Femur (tissue), 1 donor: ENCODE measurements at regions not wholly inside any gene's neighbourhood (a gene's known extent, or its start where the extent isn't known, plus 50 kb on each side); places are given as distances from the start of the nearest gene placed in this dataset.

Source experiments
- DNase-seq: peaks from one replicate; pipeline ENCODE4 v3.0.0-alpha.2; 2017

DNA sequence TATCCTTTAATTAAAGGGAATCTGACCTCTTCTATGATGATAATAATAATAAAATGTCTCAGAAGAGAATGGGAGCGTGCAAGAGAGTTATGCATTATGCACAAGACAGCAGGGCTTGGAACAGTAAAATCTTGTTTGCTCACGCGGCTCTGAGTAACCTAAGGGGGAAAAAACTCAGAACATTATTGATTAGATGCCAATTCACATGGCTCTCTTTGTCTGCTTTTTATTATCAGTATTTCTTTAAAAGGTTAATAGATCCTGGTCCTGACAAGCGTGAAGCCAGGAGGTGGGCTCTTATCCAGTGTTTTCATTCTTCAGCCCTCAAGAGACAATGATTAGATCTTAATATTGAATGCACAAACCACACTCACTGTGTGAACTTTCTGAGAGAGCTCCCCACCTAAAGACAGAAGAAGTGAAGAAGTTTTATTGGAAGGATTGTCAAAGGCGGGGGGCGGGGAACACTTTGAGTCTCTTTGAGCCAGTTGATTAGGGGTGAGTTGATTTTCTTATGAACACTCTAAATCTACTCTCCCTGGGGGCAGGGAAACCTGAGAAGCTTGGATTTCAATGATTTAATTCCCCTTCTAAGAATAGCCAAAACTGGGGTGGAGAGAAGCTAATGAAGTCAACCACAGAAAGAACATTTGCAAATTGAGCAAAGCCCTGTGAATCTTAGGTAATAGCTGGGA, 127.5 kb upstream of the CTAGE1 start:
- no peak for DNase-seq

DNA sequence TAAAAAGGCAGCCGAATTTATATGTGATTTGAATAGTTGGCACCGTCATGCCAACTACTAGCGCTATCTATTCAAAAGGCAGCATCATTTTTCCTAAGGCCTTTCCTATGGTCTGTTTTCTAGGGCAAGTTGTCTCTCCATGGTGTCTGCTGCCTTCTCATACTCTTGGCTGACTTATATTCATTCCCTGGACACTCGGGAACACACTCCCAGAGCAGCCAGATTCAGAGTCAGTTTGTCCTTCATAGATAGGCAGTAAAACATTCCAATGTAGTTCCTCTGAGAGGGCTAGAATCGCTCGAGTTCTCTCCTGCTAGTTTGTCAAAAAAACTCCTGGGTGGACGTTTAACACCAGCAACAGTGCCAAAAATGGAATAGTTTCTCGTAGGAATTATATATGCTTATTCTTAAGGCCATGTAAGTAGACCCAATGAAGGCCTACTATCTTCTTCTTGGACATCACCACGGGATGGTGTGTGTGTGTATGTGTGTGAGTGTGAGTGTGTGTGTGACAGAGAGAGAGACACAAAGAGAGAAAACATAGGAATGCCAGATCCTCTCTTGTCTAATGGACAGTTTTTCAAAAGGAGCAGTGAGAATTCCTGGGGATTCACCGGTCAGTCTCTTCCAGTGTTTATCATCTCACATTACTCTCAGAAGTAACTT, 129.3 kb upstream of the CTAGE1 start:
- no peak for DNase-seq

DNA sequence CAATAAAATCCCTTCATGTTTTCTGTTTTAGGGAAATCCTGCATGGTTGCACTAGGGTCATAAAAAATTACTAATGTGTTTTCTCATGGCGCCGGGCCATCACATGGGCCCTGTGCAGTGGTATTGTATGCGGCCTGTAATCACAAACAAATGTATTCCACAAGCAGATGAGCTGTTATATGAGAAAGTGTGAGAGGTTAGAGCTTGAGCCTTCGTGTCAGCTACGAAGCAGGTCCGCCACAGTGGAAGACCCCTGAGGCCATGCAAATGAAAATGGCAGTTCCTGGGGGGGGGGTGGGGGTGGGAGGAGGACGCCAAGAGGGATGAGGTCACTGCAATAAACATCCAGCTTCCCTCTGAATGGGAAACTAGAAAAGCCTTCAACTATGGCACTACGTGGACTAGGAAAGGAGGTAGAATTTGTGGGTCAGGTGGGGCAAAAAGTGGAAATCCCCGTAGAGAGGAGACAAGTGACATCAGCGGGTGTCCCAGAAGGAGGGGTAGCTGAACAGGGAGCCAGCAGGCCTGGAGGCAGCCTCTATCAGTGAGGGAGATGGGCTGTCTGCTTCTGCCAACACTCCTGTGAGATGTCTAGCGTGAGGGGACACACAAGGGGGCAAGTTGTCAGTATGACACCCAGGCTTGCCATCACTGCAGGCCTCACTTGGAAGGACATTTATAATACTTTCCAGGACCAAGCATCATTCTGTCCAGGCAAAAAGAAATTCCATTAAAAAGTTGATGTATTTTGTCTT, 130.3 kb upstream of the CTAGE1 start:
- DNase-seq, result peak; percentile 67

DNA sequence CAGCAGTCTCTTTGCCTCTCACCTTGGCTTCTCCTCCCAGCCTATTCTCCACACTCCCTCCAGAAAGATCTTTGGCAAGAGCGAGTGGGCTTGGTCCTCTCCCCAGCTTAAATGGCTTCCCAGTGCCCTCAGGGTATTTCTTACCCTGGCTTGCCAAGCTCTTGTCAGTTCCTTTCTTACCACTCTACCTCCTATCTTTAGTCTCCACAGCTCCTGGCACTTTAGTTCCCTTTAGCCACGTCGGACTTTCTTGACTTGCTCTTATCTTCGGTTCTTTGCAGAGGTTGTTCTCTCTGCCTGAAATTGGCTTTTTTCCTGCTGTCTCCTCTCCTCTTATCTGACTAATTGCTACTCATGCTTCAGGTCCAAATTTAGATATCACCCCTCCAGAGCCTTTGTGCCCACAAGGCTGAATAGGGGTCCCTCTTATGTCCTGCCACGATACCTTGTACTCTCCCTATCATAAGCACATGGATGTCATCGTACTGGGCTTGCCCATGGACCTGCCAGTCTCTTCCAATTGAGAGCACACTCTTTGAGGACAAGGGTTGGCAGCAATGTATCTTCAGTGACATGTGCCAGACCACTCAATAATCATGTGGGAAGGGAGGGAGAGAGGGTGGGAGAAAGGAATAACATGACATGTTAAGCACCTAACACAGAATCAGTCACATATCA, 131.7 kb upstream of the CTAGE1 start:
- no peak for DNase-seq

DNA sequence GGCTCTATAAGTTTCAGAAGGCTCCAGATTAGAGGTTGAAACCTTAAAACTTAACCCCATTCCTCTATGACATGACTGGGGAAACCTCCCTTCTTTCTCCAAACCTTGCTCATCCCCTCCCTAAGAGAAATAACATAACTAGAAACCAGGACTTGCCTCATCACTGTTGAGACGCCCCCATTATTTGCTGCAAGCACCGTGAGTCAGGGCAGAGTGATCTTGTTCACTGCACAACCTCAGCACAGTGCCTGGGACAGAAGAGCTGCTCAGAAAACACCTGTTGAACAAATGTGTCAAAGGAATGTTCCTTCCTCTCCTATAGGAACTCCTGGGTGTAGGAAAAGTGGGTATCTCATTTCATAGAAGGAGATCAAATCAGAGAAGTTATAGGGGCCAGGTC, 132.7 kb upstream of the CTAGE1 start:
- DNase-seq, result no peak

DNA sequence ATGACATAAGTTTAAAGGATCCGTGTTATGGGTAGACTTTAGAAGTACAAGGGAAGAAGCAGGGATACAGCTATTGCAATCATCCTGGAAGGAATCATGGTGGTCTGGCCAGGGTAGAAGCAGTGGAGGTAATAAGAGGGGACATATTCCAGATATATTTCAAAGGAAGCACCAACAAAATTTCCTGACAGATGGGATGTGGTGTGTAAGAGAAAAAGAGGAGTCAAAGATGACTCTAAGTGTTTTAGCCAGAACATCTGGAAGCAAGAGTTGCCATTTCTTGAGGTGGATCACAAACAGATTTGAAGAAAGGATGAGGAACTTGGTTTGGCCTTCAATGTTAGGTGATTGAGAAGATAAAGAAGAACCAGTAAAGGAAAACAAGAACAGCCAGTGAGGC, 133.1 kb upstream of the CTAGE1 start:
- DNase-seq, result no peak

DNA sequence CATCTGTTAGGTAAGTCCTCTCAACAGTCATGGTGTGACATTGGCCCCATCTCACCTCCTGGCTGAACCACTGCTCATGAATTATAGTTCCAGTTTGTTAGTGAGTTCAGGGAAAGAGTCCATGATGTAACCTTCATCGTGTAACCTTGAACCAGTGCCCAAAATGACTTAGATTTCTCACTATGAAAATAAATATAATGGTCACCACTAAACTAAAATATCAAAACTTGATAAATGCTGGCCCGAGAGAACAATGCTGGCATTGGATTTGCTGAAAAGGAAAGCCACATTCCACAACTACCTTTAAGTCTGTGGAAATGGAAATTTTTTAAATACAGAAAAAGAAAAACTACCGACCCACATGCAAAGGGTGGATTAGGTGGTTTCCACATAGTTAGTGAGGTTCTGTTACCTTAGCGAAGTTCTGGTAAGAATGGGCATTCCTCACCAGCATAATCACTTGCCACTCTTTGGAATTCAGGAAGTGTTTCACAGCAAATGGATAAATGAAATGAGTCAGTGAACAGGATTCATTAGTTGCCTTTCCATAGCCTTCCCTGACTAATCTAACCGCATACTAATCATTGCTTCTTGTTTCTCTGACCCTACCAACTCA, 133.9 kb upstream of the CTAGE1 start:
- no peak for DNase-seq

DNA sequence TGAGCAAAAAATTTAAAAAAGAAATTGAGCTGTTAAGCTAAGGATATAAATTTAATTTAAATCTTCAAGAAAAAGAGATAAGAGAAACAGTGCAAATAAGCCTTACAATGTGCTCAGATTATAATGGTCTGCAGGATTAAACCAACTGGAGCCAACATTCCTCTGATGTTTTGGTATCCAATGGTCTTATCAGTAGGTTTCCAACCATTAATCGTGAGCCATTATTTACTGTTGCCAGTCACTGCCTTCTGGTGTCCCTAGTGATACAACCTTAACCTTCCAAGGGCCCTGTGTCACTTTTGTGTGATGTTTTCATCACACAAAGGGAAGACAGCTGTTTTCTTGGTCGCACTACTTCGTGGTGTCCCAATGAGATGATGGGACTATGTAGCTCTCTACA, 134.5 kb upstream of the CTAGE1 start:
- DNase-seq, result no peak

DNA sequence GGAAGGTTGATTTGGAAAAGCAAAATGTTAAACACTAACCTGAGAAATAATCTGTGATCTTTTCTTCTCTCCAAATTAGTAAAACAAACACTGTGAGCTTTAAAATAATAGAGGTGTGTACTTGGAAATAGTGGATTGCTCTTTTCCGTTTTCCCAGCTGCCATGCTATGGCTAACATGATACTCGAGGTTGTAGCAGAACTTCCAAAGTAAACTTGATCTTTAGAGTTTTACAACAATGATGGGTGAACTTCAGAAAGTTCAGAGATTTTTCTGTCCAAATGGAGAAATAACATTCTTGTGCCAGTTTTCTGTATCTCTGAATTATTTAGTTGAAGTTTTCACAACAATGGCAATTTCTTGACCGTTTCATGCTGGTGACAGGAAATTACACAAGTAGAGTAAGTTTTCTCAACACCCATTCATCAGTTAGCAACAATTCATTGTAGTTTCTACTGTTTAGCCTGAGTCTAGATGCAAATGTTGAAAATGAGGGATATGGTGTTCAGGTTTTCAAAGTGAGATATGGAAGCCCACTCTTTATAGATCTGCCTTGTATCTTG, 135.3 kb upstream of the CTAGE1 start:
- DNase-seq, result no peak

DNA sequence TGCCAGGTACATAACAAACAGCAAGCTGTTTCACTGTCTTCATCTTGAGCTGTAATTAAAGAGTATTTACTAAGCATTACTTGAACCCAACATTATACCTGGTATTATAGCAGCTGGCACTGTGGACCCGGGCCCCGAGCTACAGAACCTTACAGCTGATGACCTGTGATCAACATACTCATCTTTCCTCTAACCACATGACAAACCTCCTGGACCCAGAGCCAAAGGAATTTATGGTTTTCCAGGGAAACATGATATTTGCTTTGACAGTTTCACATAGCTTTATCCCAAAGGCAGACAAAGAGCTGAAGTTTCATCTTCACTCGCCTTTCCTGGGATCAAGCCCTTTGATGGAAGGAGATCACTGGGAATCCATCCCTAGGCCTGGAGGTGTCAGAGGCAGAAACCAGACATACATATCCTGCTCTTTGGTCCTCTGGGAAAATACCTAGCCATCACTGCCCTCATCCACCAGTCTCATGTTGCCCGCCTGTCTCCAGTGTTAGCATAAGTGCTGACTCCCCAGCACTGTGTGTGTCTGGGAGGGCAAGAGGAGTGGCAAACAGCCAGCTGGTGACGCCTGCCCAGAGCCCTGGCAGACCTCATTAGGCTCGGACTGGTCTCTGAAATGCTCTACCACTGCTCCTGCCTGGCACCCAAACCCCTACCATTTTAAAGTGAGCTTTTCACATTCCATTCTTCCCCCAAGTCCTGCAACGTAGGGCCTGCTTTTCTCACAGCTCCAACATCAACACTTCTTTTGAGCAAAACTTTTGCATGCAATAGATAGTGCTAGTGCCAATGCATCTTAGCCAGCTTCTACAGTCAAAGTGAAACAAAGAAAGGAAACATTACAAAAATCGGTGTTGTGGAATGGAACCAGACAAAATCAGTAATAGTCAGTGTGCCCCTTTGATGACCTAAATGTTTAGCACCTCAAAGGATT, 138.8 kb upstream of the CTAGE1 start:
- no peak for DNase-seq

DNA sequence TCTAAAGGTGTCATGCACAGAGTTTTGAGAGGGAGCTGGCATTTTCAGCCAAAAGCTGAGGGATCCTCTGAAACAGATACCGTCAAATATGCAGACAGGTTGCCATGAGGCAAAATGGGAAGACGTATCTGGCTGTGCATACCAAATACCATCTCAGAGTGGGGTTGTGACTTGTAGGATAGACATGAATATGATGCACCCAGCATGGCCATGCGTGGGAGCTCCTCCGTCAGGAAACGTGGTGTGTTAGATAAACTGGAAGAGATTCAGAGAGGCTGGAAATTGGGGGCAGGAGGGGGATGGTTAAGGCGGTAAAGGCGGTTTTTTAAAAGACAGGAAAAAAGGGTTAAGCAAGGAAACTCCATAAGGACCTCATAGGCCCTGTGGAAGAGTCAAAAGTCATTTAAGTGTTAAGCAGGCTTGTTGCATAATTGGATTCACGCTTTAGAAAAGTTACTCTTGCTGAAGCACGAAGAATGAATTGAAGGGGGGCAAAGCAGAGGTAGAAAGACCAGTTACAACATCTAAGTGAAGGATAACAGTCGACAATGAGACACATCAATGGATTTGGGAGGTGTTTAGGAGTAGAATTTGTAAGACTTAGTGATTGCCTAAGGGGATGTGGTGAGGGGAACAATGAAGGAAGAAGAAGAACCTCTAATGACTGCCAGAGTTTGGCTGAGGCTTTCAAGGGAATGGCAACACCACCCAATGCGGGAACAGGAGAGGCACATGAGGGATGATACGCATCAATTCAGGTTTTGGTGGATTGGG, 139.6 kb upstream of the CTAGE1 start:
- no peak for DNase-seq

DNA sequence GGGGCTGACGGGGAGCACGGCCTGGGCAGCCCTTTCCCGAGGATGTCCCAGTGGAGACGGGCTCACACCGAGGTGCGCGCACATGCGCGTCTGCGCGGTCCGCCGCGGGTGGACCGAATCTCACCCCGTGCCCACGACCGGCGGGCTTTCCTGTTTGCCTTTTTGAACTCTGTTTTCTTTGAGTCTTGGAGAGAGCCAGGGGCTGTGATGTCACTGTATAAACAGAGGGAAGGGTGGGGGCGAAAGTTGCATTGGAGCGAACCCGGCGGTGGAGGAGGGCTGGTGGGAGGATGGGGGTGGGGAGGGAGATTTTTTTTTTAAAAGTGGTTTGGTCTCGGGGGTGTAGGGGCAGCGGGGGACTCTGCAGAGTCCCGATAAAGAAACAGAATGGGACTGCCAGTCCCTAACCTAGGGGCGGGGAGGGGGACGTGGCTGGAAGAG, 141.2 kb upstream of the CTAGE1 start:
- peak; percentile 47 for DNase-seq

DNA sequence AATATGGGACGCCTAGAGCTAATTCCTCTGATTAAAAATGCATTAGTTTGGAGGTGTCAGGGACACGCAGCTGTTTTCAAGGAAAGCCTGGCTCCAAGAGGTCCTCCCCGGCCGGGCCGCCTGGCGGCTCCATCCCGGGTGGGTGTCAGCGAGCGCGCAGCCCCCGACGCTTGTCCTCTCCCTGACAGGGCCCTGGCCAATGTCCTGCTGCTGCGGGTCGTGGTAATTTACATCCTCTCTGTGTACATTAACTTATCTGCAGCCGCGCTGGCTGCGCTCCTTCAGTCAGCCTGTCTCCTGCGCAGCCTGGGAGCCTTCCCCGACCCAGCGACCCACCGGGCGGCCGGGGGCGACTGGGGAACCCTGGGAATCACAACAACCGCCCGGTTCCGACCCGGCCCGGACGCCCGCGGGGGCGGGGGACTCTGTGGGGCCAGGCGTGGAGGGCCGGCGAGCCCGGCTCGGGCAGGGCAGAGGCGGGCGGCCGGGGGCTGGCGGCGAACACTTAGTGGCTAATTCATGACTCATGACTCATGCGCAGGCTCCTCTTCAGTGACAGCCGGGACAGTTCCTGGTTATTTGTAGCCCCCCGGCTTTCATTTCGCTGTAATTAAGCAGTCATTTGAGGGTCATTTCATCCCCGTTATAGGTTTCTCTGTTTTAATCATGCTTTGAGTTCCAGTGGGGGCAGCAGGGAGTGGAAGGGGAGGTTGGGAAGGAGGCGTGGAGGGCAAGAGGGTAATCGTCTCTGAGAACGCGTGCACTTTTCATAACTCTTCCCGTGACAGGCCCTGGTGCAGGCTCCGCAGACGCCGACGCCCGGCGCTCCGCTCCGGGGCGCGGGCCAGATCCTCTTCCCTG, 141.9 kb upstream of the CTAGE1 start:
- DNase-seq, result peak; percentile 54

DNA sequence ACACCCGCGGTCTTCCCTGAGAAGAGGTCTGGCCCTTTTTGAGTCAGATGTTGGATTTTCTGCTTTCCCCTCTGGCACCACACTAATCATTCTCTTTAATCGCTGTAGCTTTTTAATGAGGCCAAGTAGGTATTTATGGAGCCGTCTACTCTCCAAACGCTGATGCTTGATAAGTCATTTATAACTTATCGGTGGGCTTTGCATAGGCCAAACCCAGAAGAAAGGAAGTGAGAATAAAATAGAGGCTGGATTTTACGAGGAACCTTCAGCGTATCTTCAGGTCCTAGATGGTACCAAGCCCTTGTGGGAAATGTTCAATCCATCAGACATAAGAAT, 142.5 kb upstream of the CTAGE1 start:
- DNase-seq, result no peak

DNA sequence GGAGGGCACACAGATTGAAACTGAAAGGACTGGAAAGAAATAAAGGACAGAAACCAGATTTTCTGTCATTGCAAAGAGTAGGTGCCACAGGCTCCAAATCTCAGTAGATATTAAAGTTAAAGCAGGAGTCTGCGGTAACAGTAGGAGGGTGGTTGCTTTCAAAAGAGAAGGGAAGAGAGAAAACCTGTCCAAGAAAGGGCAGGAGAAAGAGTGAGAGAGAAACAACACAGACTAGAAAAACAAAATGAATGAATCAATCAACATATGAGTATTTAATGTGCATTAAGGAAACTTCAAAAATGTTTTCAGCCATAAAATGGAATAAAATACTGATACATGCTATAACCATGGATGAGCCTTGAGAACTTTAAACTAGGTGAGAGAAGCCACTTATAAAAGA, 143.1 kb upstream of the CTAGE1 start:
- DNase-seq, result no peak

DNA sequence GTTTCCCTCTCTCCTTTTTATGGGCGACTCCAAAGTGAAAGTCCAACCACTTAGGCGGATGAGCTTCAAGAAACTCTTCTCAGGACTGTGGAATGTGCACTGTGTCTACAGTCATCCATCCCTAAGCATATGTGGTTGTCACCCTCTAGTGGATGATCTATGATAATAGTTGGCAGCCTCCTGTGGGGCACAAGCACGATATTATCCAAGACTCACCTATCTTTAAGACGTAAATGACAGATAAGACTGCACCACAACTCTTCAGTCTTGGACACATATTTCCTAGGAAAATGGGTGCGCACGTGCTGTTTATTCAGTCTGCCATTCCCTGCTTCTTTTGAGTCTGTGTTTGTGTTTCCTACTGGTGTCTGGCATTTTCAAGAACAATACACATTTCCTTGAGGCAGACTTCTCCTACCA, 145.5 kb upstream of the CTAGE1 start:
- DNase-seq, result peak; percentile 47

DNA sequence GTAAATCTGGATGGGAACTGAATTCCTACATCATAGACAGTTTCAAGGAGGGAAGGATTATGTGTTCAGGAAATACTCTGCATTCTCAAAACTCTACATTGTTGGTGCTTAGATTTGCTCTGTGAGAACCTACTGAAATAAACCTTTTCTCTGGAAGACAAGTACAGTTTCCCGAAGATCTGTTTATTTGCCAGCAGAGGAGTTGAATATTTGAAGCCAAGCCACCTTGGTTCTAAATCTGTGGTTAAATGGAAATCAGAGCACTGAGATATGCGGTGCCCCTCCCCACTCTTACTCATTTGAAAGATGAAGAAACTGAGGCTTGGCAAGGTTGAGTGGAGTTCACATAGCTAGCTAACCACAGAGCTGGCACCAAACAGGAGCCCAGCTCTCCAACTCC, 146.3 kb upstream of the CTAGE1 start:
- no peak for DNase-seq

DNA sequence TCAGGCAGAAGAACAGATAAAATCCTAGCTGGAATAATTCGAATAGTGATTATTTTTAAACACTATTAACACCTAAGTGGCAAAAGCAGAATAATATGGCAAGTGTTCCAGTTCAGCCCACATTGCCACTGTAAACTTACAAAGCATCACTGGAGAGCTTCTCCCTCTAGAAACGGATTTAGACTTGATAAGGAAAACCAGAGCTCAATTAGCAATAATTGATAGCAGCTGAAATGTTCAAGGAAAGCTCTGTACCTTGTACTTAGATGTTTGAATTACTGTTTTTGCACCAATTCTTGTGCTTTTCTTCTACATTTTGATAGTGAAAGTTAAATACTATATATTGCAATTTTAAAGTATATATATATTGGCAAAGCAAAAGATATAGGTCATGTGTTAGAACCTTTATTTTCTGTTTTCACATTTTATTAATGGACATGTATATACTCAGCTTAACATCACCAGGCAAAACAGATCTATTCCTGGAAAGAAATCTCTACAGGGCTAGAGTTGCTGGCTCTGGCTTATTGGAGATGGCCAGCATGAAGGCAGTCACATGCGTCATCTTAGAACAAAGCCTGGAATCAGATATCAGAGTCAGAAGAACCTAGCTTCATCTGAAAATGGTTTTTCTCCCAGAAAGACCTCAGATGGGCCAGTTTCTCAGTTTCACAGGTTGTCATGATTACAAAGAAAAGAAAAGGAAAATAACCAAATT, 149.1 kb upstream of the CTAGE1 start:
- no peak for DNase-seq

DNA sequence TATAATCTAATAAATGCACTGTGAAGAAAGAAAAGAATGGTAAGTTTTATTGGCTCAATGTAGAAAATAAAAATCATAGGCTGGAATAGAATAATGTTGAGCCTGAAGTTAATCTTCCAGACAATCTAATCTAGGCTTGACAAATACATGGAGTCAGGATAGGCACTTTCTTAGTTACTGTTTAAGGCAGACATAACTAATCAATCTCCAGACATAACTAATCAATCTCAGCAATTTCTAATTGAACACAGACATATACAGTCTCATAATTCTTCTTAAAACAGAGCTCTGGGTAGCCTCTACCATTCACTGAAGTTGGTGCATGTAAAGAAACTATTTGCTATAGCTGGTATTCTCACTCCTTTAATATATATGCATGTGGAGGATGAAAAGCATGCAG, 150.1 kb upstream of the CTAGE1 start:
- no peak for DNase-seq
